Ovary (tissue), 3 donors: ENCODE measurements at regions not wholly inside any gene's neighbourhood (a gene's known extent, or its start where the extent isn't known, plus 50 kb on each side); places are given as distances from the start of the nearest gene placed in this dataset.

Experiments
- CTCF ChIP-seq, 3 donors: fragments of 450-650 bp in 2 of 3; fragments of 200-600 bp in 1 of 3; IDR thresholded peaks; one replicate each; pipeline versions ENCODE4 v1.5.1 to v1.8.0; 2016 to 2022; ENCODE audit warnings: antibody characterized with exemption in 3 of 3, mild to moderate bottlenecking in 1 of 3
- EP300 ChIP-seq: sonication (generic); formaldehyde crosslinking; IDR thresholded peaks from one replicate; pipeline ENCODE4 v1.6.1; 2017; ENCODE audit warnings: antibody characterized with exemption
- POLR2A ChIP-seq: fragments of 450-650 bp; IDR thresholded peaks from one replicate; pipeline ENCODE4 v1.6.1; 2017; ENCODE audit warnings: antibody characterized with exemption, mild to moderate bottlenecking, moderate library complexity
- donor health status: DM: no; HTN: no; CAD: no.

GRCh38 chr16:52076801-52077201, 470.1 kb downstream of the TOX3 start:
- TF ChIP-seq CTCF (IDR thresholded peaks at IDR 0.05) (no peak), POLR2A (no peak), EP300 (no peak)
